NCI-H2227 (cell line): ENCODE measurements at regions not wholly inside any gene's neighbourhood (a gene's known extent, or its start where the extent isn't known, plus 50 kb on each side); places are given as distances from the start of the nearest gene placed in this dataset.
"Not testable (repeated sequence)": the region's sequence is repeated elsewhere in the genome, so short reads cannot be mapped to it uniquely, and the experiment has no call there.

ENCODE experiments used
- DNase-seq: peaks from one replicate; lab custom pipeline; 2025; ENCODE audit not compliant: unreplicated experiment; lab: John Stamatoyannopoulos, UW

DNA sequence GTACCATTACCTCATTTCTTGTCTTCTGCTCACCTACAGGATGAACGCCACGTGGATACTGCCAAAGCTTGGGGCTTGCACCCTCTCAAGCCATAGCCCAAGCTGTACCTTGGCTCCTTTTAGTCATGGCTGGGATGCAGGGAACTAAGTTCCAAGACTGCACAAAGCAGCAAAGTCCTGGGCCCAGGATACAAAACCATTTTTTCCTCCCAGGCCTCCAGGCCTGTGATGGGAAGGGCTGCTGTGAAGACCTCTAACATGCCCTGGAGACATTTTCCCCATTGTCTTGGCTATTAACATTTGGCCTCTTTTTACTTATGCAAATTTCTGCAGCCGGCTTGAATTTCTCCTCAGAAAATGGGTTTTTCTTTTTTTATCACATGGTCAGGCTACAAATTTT is 795.1 kb upstream of the VRK2 start:
- DNase-seq = not testable (repeated sequence)

DNA sequence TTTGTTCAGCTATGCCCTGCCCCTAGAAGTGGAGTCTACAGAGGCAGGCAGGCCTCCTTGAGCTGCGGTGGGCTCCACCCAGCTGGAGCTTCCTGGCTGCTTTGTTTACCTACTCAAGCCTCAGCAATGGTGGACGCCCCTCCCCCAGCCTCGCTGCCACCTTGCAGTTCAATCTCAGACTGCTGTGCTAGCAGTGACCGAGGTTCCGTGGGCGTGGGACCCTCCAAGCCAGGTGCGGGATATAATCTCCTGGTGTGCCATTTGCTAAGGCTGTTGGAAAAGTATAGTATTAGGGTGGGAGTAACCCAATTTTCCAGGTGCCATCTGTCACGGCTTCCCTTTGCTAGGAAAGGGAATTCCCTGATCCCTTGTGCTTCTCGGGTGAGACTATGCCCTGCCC is 770.2 kb upstream of the VRK2 start:
- not testable (repeated sequence) for DNase-seq

DNA sequence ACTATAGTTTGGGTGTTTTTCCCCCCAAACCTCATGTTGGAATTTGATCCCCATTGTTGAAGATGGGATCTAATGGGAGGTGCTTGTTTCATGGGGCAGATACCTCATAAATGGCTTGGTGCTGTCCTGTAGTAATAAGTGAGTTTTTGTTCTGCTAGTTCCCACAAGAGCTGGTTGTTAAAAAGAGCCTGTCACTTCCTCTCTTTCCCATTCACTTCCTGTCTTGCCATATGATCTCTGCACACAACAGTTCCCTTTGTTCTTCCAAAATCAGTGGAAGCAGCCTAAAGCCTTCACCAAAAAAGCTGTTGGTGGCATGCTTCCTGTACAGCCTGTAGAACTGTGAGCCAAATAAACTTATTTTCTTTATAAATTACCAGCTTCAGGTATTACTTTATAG is 768.2 kb upstream of the VRK2 start:
- DNase-seq = no peak

DNA sequence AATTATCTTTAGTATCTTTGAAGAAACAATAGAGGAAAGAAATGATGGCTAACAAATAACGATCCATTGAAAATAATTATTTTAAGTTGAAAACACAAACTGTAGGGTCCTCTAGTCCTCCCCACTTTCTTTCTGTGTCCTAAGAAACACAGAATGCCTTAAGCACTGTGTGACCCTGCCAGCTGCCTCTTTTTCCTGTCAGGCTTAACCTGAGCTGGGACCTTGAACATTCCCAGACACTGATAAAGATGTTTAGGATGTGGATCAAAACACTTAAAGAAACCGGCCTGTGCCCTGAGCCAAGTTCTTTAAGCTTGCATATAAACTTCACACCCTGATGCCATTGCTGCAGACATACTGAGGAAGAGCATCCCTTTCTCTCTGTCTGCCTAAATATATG is 755.4 kb upstream of the VRK2 start:
- no peak for DNase-seq

DNA sequence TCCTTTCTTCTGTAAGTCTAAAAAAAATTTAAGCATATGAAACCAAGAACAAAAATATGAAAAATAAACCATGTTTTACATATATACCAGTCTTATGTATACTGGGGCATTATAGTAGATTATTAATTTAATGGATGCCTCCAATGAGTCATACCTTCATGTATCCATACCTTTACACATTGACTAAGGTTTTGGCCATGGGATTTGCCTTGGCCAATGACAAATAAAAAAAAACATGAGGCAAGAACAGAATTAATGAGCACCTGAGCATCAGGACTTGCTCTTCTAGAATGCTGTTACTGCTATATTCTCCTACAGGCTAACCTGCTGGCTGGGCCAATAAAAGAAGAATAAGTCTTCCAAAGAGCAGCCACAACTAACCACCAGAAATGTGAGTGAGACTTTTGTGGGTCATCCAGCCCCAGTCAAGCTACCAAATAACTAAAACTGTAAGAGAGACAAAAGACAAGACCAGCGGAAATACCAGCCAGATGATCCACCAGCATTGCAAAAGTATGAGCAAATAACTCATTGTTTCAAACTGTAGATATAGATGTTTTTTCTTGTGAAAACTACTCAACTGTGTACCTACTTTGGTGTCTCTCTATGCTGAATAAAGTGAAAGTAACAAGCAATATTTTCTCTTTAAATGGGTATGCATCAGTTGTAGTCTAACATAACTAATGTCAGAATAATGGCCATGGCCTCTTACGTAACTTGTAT is 749.6 kb upstream of the VRK2 start:
- no peak for DNase-seq

DNA sequence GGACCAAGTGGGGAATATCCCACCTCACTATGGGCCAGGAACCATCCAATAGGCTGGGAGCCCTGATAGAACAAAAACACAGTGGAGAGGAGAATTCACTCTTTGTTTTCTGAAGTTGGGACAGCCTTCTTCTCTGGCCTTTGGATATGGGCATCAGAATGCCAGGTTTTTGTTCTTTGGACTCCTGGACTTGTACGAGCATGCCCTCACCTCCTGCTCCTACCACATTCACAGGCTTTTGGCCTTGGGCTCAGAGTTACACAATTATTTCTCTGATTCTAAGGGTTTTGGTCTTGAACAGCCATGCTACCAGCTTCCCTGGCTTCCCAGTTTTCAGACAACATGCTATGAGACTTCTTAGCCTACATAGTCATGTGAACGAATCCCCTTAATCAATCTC is 732.9 kb upstream of the VRK2 start:
- DNase-seq = no peak

DNA sequence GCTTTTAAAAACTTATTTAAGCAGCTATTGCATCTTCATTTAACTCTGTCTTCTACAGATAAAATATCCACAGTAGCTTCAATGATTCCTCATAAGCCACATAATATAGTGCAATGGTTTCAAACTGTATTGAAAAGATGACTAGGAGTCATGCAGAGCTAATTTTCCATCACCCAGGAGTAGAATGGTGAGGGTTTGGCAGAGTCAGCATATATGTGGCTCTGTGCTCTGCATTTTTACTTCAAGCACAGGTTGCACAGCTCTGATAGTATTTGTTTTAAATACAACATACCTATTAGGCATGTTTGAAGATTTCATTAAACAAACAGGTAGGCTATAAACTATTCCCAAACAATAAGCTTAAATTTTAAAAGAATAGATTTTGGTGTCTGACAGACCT is 731.9 kb upstream of the VRK2 start:
- DNase-seq = no peak

DNA sequence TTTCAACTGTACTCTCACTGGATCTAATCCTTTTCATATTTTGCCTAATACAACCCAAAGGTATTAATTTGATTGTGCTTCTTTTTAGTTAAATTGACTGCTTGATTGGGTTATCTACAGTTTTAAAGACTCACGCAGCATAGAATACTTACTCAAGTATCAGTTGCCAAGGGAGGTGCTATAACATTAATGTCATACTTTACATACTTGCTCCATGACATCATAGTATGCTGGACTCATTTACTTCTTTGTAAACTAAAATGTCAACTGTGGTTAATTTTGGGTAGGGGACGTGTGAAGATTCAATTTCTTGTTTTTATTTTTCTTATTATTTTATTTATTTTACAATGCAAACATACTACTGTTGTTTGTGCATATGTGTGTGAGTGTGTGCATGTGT is 716.2 kb upstream of the VRK2 start:
- no peak for DNase-seq

DNA sequence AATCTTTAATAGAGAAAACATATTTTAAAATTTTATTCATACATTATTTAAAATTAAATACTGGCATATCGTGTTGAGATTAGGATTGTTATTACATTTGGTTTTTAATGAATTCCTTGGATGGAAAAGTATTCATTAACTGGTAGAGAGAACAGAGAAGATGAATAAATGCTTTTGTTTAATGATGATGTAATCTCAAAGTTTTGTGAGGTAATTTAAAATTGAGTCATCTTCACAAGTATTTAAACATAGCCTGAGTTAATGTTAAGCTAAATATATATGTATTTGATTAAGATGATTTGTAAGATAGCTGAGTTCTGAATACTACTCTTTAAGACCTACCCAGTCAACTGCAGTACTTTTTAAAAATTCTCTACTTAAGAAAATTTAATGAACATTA is 713.4 kb upstream of the VRK2 start:
- DNase-seq = no peak

DNA sequence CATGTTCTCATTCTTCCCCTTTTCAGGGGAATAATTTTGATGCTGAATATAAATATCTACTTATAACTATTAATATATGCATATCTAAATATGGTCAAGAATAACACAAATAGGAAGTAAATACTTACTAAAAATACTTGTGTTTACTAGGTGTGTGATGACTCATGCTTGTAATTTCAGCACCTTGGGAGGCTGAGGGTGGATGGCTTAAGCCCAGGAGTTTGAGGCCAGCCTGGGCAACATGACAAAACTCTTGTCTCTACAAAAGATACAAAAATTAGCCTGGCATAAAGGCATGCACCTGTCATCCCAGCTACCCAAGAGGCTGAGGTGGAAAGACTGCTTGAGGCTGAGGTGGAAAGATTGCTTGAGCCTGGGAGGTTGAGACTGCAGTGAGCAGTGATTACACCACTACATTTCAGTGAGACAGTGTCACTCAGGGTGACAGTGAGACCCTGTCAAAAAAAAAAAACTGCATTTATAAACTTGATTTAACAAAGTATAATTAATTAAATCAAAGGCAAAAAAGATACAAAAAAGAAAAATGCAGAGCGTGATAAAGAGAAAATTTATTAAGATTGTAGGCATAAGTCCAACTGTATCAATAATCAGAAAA is 703.1 kb upstream of the VRK2 start:
- DNase-seq = no peak

DNA sequence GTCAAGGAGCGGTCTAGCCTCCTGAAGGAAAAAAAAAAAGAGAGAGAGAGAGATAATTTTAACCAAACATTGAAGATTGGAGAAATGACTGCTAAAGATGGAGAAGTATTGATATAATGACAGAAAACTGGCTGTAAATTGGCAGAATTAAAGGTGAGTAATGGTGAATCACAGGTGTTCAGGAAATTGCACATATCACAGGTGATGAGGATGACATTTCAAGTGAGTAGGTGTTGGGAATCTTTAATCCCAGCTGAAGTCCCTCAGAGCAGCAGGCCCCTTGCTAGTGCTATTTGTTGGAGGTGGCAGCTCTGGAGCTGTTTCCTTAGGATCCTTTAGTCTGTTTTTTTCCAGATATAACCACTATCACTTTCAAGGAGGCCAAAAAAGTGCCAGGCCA is 678.4 kb upstream of the VRK2 start:
- DNase-seq = no peak

DNA sequence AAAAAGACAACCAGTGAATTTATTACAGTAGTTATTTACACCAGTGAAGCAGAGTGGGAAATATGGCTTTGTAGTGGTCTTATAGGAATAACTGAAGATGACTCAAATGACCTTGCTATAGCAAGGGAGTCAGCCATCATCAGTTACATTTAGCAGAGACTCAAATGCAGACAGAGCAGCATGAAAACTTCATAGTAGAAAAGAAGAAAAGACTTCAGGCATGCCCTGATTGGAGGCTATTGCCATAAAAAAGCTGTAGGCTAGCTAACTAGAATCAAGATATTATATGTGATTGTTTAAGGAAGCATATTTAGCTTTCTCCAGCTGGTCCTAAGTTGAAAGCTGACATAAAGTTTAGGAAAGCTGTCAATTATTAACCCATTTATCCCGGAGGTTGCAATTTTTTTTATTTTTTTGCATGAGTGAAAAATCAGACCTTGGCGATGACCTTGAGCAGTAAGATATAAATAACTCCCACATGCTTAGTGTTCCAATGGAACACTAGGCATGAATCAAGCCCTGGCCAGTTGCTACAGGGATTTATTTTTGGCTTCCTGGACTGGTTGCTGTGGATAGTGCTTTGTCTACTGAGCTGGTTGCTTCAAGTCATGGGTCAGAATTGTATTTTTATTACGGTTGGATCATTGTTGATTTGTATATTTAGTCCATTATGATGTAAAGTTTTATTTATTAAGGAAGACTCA is 675.6 kb upstream of the VRK2 start:
- no peak for DNase-seq

DNA sequence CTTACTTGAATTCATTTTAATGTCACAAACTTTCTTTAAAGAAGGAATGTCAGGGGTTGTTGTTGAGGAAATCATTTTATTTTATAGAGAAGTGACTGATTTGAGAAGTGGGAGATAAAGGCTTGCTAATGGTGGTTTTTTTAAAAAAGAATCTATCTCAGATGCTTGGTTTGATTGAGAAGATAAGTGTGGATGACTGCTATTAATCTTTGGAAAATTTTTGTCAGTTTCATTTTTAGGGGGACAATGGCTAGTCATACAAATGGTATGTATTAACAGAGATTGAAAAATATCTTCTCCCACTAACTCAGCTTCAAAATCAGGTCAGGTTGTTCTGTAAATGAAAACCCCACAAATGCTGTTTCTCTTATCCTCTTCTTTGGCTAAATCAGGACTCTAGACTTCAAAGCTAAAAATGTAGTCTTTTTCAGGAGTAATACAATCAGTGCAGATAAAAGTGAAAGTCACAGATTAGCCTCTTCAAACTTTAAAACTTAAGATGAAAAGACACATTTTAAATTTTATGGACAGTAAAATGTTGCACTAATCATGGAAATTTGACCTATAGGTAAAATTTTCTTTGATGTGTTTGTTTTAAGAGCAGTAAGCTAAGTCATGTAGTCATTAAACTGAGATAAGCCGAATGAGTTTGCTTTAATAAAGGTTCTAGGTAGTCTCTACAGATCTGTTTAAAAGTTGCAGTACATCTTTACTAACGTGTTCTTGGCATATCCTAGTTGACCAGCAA is 674.2 kb upstream of the VRK2 start:
- no peak for DNase-seq

DNA sequence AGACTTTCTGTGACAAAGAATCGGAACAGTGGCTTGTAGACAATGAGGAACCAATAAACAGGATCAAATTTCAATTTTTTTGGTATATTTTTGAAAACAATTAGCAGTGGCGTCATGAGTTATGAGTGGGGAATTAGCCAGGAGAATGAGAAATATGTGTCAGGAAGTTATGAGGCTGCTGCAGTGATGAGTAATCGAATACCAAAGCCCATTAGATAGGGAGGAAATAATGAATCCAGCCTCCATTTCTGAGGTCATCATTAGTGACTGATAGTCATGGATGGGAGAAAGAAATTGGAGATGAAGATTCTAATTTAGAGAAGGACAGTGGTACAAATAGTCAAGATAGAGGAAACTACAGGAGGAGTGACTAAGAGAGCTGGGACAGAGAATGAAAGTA is 673.1 kb upstream of the VRK2 start:
- DNase-seq = no peak

DNA sequence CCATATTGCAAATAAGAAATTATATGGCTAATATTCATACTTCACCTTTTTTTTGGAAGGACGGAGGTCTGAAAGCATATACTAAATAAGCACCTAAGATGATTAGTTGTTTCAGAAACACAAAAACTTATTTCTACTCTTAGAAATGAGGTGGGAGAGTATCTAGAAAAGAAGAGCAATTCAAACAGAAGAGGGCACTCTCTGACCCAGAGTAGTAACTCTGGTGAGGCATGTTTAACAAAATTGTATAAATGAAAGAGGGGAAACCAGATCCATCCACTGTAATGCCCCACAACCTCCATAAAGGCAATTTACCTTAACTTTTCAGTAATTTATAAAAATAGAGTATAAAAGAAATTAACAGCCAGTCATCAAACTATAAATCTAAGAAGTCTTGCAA is 669.6 kb upstream of the VRK2 start:
- no peak for DNase-seq

DNA sequence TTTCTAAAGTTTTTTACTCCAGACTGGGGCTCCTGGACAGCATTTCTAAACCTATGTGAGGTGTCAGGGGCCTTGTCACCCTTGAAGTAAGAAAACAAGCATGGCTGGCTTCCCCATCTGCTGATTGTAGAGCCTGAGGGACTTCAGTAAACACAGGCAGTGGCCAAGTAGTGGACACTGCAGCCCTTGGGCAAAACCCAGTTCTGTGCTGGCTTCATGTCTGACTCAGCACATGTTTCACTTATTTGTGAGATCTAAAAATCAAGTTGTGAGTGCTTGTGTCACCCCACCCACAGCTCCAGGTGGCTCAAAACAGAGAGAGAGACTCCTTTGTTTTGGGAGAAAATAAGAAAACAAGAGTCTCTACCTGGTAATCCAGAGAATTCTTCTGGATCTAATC is 660.3 kb upstream of the VRK2 start:
- DNase-seq = no peak

DNA sequence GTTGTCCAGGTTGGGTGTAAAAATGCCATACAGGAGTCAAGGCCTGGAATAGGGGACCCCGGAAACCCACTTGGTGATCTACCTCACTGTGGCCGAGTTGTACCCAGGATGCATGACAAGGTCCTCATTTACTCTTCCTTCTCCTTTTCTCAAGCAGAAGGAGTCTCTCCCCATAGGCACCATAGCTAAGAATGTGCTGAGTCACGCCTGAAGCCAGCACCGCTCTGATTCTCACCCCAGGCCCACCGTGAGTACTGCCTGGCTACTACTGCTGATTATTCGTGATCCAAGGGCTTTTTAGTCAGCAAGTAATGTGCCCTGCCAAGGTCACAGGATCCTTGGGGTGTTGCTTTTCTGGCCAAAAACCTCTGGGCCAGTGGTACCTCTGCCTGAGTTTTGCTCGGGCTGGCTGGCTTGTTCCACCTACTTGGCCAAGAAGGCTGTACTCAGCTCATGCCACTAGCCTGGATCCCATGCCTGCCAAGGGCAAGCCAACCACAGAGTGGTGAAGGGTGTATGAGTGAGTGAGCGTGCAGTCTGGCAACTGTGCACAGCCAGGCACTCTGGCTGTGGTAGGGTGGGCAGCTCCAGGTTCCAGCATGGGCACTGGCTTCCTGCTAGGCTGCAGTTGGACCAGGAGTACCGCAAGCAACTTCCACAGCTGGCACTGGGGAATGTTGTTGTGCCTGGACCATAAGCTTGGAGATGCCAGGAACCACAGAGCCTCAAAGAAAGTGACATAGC is 650.1 kb upstream of the VRK2 start:
- no peak for DNase-seq

DNA sequence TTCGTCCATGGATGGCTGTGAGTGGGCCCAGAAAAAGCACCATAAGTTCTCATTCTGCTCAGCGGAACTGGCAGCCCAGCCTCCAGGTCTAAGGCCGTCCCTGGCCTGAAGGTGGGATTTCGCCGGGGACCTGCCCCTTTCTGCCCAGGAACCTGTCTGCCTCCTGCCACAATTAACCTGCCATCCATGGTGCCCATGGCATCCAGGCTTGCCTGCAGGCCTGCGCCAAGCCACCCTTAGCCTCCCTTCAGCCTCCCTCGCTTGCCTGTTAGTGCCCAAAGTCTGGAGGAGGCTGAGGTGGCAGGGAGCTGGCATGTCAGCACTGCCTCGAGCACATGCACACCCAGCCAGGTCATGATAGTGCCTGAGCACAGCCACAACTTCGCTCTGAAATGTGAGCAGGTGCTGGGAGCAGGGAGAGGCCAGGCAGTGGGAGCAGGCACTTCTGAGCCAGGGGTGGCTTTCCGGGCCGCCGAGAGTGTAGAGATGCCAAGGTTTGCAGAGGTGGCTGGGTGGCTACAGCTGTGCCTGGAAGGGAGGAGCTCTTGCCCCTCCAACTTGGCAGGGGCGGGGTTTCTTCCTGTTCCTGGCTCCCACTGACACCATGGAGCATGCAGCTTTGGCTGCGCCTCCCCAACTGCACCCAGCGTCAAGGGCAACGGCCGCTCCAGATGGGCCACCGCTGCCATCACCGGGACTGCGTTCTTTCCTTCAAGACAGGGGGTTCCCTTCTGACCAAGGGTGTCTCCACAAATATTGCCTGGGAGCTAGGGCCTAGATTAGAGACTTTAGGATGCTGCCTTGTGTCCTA is 648.9 kb upstream of the VRK2 start:
- no peak for DNase-seq

DNA sequence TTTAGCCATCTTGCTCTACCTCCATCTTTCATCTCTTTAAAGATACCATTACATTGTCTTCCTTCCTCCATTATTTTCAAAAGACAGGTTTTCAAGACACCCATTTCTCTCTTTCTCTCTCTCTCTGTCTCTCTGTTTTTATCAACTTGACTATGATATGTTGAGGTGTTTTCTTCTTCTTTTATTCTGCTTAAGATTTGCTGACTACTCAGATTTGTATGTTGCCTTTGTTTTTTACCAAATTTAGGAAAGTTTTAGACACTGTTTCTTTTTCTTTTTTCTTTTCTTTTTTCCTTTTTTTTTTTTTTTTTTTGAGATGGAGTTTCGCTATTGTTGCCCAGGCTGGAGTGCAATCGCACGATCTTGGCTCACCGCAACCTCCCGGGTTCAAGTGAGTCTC is 647.5 kb upstream of the VRK2 start:
- DNase-seq = no peak

DNA sequence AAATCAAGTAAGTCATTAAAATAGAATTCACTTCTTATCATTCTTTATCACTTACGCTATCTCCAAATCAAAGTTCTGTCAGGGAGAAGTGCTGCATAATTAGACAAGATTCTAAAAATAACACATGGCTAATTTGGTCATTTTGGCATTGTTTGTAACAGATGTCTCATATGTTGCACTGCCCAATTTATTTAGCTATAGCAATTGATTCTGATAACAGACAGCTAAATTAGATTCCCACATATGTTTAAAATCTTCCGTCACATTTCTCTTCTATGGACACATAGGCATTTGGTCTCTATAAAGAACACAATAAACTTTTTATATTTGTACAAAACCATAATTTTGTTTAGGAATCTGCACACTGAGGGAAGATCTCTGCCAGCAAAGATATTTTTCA is 644.5 kb upstream of the VRK2 start:
- DNase-seq = no peak
